SK-N-SH (cell line): ENCODE measurements at regions not wholly inside any gene's neighbourhood (a gene's known extent, or its start where the extent isn't known, plus 50 kb on each side); places are given as distances from the start of the nearest gene placed in this dataset.

Experiments
- CTCF ChIA-PET: fragments of 300-600, 350-600 bp; formaldehyde crosslinking; extraction: SDS; loops from one replicate; lab custom pipeline; 2021; lab: Yijun Ruan, JAX
- POLR2A ChIA-PET: fragments of 350-600 bp; sonication (Branson Sonifier 250); formaldehyde crosslinking; extraction: SDS; loops from one replicate; lab custom pipeline; 2020; ENCODE audit warnings: antibody characterized with exemption, inconsistent platforms; lab: Yijun Ruan, JAX
- DNase-seq: peaks from one replicate; pipeline ENCODE4 v3.0.0; 2012
- H2AFZ ChIP-seq: fragments of 200-600 bp; sonication (generic); 2 replicates; pipeline ENCODE4 v1.8.1; 2016; ENCODE audit warnings: antibody characterized with exemption, mild to moderate bottlenecking, low read depth
- H3F3A ChIP-seq: fragments of 200-600 bp; sonication (generic); replicated peaks from 2 replicates; pipeline ENCODE3; 2016; ENCODE audit warnings: antibody characterized with exemption, mild to moderate bottlenecking; ENCODE audit not compliant: insufficient read depth
- H3K27ac ChIP-seq, 2 experiments: fragments of 200-500 bp in 1 of 2; fragments of 200-600 bp in 1 of 2; sonication (Bioruptor generic) in 1 of 2; sonication (generic), shearing (Covaris generic) in 1 of 2; 2 replicates each; pipeline versions ENCODE4 v1.5.1 to v1.6.1; 2014 to 2016; ENCODE audit warnings: low read depth in 2 of 2, inconsistent platforms in 1 of 2, low read length in 1 of 2, mild to moderate bottlenecking in 1 of 2, mixed read lengths in 1 of 2
- H3K27me3 ChIP-seq: fragments of 200-600 bp; sonication (generic), shearing (Covaris generic); 2 replicates; pipeline ENCODE4 v1.6.1; 2016; ENCODE audit warnings: mixed run types; ENCODE audit not compliant: insufficient read depth
- H3K36me3 ChIP-seq, 2 experiments: fragments of 200-500 bp in 1 of 2; fragments of 200-600 bp in 1 of 2; sonication (Bioruptor generic) in 1 of 2; sonication (generic) in 1 of 2; replicated peaks in 1 of 2; 2 replicates each; pipeline versions ENCODE3 to v1.5.1; 2014 to 2016; ENCODE audit warnings: low read length in 1 of 2, mild to moderate bottlenecking in 1 of 2; ENCODE audit not compliant: insufficient read depth in 2 of 2, control insufficient read depth in 1 of 2
- H3K4me1 ChIP-seq, 2 experiments: fragments of 200-500 bp in 1 of 2; fragments of 200-600 bp in 1 of 2; sonication (Bioruptor generic) in 1 of 2; sonication (generic), shearing (Covaris generic) in 1 of 2; 2 replicates each; pipeline versions ENCODE4 v1.5.1 to v1.6.1; 2014 to 2016; ENCODE audit warnings: low read depth in 1 of 2, low read length in 1 of 2, mixed run types in 1 of 2; ENCODE audit not compliant: insufficient read depth in 2 of 2, control insufficient read depth in 1 of 2
- H3K4me2 ChIP-seq: fragments of 200-600 bp; sonication (generic), shearing (Covaris generic); 2 replicates; pipeline ENCODE4 v1.6.1; 2017; ENCODE audit warnings: mixed run types
- H3K4me3 ChIP-seq, 2 experiments: fragments of 200-500 bp in 1 of 2; fragments of 200-600 bp in 1 of 2; sonication (Bioruptor generic) in 1 of 2; sonication (generic), shearing (Covaris generic) in 1 of 2; 2 replicates each; pipeline versions ENCODE4 v1.5.1 to v1.8.1; 2014 to 2016; ENCODE audit warnings: low read depth in 2 of 2, inconsistent platforms in 1 of 2, low read length in 1 of 2, mild to moderate bottlenecking in 1 of 2, mixed read lengths in 1 of 2, moderate library complexity in 1 of 2
- H3K79me2 ChIP-seq: fragments of 200-600 bp; sonication (generic); 2 replicates; pipeline ENCODE4 v1.8.1; 2017; ENCODE audit warnings: mild to moderate bottlenecking; ENCODE audit not compliant: insufficient read depth
- H3K9ac ChIP-seq: fragments of 200-600 bp; sonication (generic); 2 replicates; pipeline ENCODE4 v1.6.1; 2017; ENCODE audit warnings: mixed run types
- H3K9me2 ChIP-seq: fragments of 200-600 bp; sonication (generic); 2 replicates; pipeline ENCODE4 v1.6.1; 2017; ENCODE audit warnings: mixed run types
- H3K9me3 ChIP-seq: fragments of 200-600 bp; sonication (generic); 2 replicates; pipeline ENCODE4 v1.6.1; 2017; ENCODE audit warnings: mixed run types, mild to moderate bottlenecking, moderate library complexity
- H4K20me1 ChIP-seq: fragments of 200-600 bp; sonication (generic); 2 replicates; pipeline ENCODE4 v1.6.1; 2017; ENCODE audit warnings: mild to moderate bottlenecking, mixed run types; ENCODE audit not compliant: insufficient read depth
- CTCF ChIP-seq: fragments of 200-600 bp; sonication (generic); IDR thresholded peaks from 2 replicates; pipeline ENCODE4 v1.6.1; 2017; ENCODE audit warnings: antibody characterized with exemption, mild to moderate bottlenecking, moderate library complexity
- EP300 ChIP-seq, 2 experiments: IDR thresholded peaks; 2 replicates each; pipeline versions ENCODE4 v1.4.0 to v1.6.1; 2012; ENCODE audit warnings: borderline replicate concordance in 1 of 2, low read depth in 1 of 2, low read length in 1 of 2
- FOSL2 ChIP-seq: IDR thresholded peaks from 2 replicates; pipeline ENCODE4 v1.4.0; 2012; ENCODE audit warnings: low read depth, mild to moderate bottlenecking, moderate library complexity, borderline replicate concordance
- MXI1 ChIP-seq: IDR thresholded peaks from 2 replicates; pipeline ENCODE4 v1.6.1; 2012; ENCODE audit warnings: mild to moderate bottlenecking, low read depth, low read length, improper control_type of control experiment
- NFIC ChIP-seq: IDR thresholded peaks from 2 replicates; pipeline ENCODE4 v1.4.0; 2012; ENCODE audit warnings: borderline replicate concordance
- NRF1 ChIP-seq: IDR thresholded peaks from 2 replicates; pipeline ENCODE4 v1.6.1; 2012; ENCODE audit warnings: low read depth, mild to moderate bottlenecking, low read length
- RAD21 ChIP-seq: IDR thresholded peaks from 2 replicates; pipeline ENCODE4 v1.6.1; 2012; ENCODE audit warnings: mild to moderate bottlenecking, low read length
- RCOR1 ChIP-seq: fragments of 150-350 bp; IDR thresholded peaks from 2 replicates; pipeline ENCODE4 v1.6.1; 2017; ENCODE audit warnings: antibody characterized with exemption, low read length
- SMC3 ChIP-seq: IDR thresholded peaks from 2 replicates; pipeline ENCODE4 v1.6.1; 2012; ENCODE audit warnings: low read depth, low read length, improper control_type of control experiment
- TCF12 ChIP-seq: IDR thresholded peaks from 2 replicates; pipeline ENCODE4 v1.4.0; 2012
- TEAD4 ChIP-seq: IDR thresholded peaks from 2 replicates; pipeline ENCODE4 v1.4.0; 2012; ENCODE audit warnings: mild to moderate bottlenecking, borderline replicate concordance; ENCODE audit not compliant: insufficient read depth
- YY1 ChIP-seq: IDR thresholded peaks from 2 replicates; pipeline ENCODE4 v1.4.0; 2012; ENCODE audit warnings: low read depth, mild to moderate bottlenecking
- WGBS: methylation state at CpG from one replicate; pipeline ENCODE4 v1.1.6; 2017; ENCODE audit warnings: low lambda C conversion rate; 5-methylcytosine and 5-hydroxymethylcytosine counted together
- TF ChIP-seq, protein P1 (sequence below): IDR thresholded peaks from 2 replicates; pipeline ENCODE4 v1.4.0; 2012; ENCODE audit warnings: low read depth, borderline replicate concordance
- TF ChIP-seq, protein P2 (sequence below): fragments of 150-350 bp; IDR thresholded peaks from 2 replicates; pipeline ENCODE4 v1.6.1; 2017; ENCODE audit warnings: antibody characterized with exemption, low read length, low read depth, borderline replicate concordance

- Histone ChIP-seq H3K4me2 (no peak overlapping the region), H2AFZ (no peak overlapping the region), H4K20me1 (no peaks in the 10 kb centered on the region), H3K9me3 (no peaks in the 10 kb centered on the region; the same call in 1 of the 2 replicates), H3K27ac (no peak overlapping the region), H3K4me3 (no peak overlapping the region), H3K4me1 (no peaks in the 10 kb centered on the region), H3F3A (no peaks in the 10 kb centered on the region), H3K9me2 (no peaks in the 10 kb centered on the region), H3K79me2 (no peaks in the 10 kb centered on the region), H3K27me3 (no peaks in the 10 kb centered on the region), H3K36me3 (no peaks in the 10 kb centered on the region), H3K9ac (no peak overlapping the region)
- 92% methylated on average over 2 of the region's 2 CpGs for WGBS
- TF ChIP-seq RAD21 (no peak), MXI1 (no peak), NFIC (no peak), TCF12 (no peak), TEAD4 (no peak), NRF1 (no peak), YY1 (no peak), FOSL2 (no peak), EP300 (IDR thresholded peaks at IDR 0.05; ENCODE audit: borderline replicate concordance in 1 of 2, low read depth in 1 of 2, low read length in 1 of 2) (no peak)
- TF ChIP-seq, protein P1, sequence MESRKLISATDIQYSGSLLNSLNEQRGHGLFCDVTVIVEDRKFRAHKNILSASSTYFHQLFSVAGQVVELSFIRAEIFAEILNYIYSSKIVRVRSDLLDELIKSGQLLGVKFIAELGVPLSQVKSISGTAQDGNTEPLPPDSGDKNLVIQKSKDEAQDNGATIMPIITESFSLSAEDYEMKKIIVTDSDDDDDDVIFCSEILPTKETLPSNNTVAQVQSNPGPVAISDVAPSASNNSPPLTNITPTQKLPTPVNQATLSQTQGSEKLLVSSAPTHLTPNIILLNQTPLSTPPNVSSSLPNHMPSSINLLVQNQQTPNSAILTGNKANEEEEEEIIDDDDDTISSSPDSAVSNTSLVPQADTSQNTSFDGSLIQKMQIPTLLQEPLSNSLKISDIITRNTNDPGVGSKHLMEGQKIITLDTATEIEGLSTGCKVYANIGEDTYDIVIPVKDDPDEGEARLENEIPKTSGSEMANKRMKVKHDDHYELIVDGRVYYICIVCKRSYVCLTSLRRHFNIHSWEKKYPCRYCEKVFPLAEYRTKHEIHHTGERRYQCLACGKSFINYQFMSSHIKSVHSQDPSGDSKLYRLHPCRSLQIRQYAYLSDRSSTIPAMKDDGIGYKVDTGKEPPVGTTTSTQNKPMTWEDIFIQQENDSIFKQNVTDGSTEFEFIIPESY, result no peak
- TF ChIP-seq, protein P2, sequence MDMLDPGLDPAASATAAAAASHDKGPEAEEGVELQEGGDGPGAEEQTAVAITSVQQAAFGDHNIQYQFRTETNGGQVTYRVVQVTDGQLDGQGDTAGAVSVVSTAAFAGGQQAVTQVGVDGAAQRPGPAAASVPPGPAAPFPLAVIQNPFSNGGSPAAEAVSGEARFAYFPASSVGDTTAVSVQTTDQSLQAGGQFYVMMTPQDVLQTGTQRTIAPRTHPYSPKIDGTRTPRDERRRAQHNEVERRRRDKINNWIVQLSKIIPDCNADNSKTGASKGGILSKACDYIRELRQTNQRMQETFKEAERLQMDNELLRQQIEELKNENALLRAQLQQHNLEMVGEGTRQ, result no peak
- ChIA-PET POLR2A (no interaction called here), CTCF (interaction anchor here (1.2 to 5.6 kb wide), 3 partner anchors 104 to 111 kb away, joined by 3 to 55 read pairs (median 6); no protein-coding TSS in a partner anchor)
- DNase-seq, result no peak
These were observed 270.7 kb upstream of the MIR17HG start for GRCh38 chr13:91076830-91077229.

DNA sequence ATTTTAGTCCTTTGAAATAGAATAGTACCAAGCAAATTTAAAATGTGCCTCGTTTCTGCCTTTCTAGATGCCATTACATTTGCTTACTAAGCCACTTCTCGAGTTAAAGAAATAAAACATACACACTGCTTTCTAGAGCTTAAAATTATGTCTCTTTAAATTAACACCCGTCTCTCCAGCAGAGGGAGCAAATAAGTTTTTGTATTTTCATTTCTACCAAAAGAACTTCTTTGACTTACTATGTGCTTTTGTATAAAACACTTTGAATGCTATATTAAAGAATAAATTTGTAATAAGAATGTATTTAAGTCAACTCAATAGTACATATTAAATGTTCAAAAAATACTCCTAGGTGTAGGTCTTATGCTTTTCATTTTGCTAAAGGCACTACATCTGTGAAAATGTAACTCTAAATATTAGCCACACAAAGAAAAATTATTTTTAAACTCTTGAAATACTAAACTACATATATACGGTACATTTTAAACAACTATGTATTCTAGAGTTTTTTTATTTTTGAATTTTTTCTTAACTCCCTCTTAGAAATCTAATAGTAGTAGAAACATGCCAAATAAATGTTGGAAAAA is 269.3 kb upstream of the MIR17HG start:
- Histone ChIP-seq H3K79me2 (no peaks in the 10 kb centered on the region), H3K36me3 (no peaks in the 10 kb centered on the region), H3K4me1 (no peaks in the 10 kb centered on the region), H3K9me2 (no peaks in the 10 kb centered on the region), H3K9me3 (no peaks in the 10 kb centered on the region; the same call in 1 of the 2 replicates), H3F3A (no peaks in the 10 kb centered on the region), H3K27ac (no peak overlapping the region), H3K4me2 (no peak overlapping the region), H3K4me3 (no peak overlapping the region), H3K27me3 (no peaks in the 10 kb centered on the region), H3K9ac (no peak overlapping the region), H2AFZ (peak overlapping the region; percentile 32; the same call in 1 of the 2 replicates), H4K20me1 (no peaks in the 10 kb centered on the region)
- POLR2A ChIA-PET, result no interaction called here
- CTCF ChIA-PET, result interaction anchor here (0.6 to 5.6 kb wide), 25 partner anchors 9 to 170 kb away, joined by 3 to 55 read pairs (median 4); no protein-coding TSS in a partner anchor
- 24% methylated on average over 4 of the region's 4 CpGs for WGBS
- peak; percentile 27 for DNase-seq
- TF ChIP-seq, protein P2, result no peak
- TF ChIP-seq RCOR1 (no peak), RAD21 (peak; percentile 47), SMC3 (peak; percentile 31), CTCF (peak; percentile 64)
